GM12892 (cell line): ENCODE measurements at regions not wholly inside any gene's neighbourhood (a gene's known extent, or its start where the extent isn't known, plus 50 kb on each side); places are given as distances from the start of the nearest gene placed in this dataset.

Experiments
- POLR2A ChIP-seq: IDR thresholded peaks from 2 replicates; pipeline ENCODE4 v1.6.1; 2011; ENCODE audit warnings: low read depth, low read length, control low read depth
- POLR2AphosphoS5 ChIP-seq: IDR thresholded peaks from 2 replicates; pipeline ENCODE4 v1.6.1; 2011; ENCODE audit warnings: low read depth, low read length, control low read depth
- TAF1 ChIP-seq: IDR thresholded peaks from 2 replicates; pipeline ENCODE4 v1.6.1; 2011; ENCODE audit warnings: low read depth, mild to moderate bottlenecking, control low read depth, low read length, borderline replicate concordance

DNA sequence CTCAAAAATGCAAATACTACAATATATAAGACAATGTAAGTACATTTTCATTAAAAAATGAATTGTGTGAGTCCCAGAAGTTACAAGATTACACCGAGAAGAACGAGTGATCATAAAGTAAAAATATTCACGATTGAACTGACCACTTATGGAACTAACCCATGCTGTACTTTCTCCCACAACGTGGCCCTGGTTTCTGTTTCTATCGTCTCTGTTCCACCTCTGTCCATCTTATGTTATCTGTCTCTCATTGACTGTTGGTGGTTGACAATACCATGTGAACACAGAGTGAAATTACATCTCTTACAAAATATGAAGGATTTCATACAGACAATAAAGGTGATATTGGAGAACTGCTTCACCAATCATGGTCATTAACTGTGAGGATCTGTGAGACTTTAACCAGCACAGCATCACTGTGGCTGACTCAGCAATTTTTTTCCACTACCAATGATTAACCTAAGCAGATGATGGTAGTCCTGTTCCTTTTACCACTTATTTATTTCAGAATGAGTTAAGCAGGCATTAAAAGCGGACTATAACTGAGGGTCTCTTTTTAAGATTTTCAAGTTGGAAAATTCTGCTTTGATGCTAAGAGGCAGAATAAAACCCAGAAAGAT, 165.1 kb downstream of the TGFB2 start:
- no peak for TF ChIP-seq POLR2AphosphoS5
- no peak for TF ChIP-seq POLR2A
- no peak for TF ChIP-seq TAF1
